ENCODE measurements at regions not wholly inside any gene's neighbourhood (a gene's known extent, or its start where the extent isn't known, plus 50 kb on each side); places are given as distances from the start of the nearest gene placed in this dataset.

DNA sequence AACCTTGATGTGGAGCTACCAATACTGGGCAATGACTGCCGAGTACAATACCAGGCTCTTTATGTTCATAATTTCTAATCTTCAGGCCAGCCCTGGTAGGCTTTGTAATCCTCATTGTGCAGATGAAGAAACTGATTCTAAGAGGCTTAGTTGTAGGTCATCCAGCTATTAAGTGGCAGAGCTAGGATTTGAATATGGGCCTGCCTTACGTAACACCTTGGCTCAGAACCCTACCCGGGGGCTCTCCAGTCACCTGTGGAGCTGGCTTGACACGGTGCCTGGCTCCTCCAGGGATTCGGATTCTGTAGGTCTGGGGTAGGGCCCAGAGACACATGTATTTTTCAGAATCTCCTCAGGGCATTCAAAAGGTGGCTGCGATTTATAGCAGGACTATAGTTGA, 515.5 kb downstream of the QKI start:
- no peak for DNase-seq (ENCODE audit: low read depth in 2 of 2)

DNA sequence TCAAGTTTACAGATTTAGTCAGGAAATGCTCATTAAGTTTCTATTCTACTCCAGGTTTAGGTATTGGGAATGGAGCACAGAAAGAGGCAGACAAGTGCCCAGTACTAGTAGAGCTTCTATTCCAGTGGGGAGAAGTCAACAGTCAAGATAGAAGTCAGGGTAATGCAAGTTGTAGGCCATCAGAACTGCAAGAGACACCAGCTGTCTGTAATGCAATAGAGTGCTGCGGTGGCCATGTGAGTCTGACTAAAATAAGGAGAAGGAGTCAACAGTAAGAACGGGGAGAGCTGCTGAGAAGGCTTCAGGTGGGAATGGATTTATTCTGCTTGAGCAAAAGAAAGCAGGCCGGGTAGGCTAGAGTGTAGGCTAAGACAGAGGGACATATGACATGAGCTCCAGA, 515.0 kb downstream of the QKI start:
- DNase-seq (ENCODE audit: low read depth in 2 of 2), result no peak

DNA sequence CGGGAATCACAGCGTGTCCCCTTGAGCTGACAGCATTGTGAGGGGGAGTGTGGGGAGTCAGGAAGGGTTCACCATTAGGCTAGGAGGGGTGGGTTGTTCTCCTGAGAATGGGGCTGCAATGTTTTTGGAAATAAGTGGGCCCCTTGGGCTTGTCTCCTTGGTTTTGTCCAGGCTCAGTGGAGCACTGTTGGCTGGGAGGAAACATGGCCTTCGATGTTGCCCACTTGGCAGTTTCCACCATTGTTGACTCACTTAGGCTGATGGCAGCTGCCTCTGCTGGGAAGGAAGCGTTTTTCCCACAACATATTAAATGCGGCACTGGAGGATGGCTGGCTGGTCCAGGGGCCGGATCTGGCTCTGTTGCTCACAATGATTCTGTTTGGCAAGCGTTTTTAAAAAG, 512.1 kb downstream of the QKI start:
- no peak for DNase-seq (ENCODE audit: low read depth in 2 of 2)

DNA sequence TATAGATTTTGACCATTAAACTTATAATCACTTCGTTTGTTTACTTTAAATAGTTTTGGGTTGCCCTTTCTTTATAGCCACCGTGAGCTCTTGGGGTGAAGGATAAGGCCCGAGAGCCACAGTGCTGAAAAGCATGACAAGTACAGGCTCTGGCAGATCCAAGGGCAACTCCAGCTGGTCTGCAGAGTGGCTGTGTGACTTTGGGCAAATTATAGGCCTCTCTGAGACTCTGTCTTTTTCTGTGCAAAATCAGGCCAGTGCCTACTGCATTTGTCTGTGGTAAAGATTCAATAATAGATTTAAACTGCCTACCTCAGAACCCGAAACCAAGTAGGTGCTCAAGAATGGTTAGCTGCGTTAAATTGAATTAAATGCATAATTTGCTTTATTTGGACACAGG, 511.3 kb downstream of the QKI start:
- DNase-seq (ENCODE audit: low read depth in 2 of 2), result no peak

DNA sequence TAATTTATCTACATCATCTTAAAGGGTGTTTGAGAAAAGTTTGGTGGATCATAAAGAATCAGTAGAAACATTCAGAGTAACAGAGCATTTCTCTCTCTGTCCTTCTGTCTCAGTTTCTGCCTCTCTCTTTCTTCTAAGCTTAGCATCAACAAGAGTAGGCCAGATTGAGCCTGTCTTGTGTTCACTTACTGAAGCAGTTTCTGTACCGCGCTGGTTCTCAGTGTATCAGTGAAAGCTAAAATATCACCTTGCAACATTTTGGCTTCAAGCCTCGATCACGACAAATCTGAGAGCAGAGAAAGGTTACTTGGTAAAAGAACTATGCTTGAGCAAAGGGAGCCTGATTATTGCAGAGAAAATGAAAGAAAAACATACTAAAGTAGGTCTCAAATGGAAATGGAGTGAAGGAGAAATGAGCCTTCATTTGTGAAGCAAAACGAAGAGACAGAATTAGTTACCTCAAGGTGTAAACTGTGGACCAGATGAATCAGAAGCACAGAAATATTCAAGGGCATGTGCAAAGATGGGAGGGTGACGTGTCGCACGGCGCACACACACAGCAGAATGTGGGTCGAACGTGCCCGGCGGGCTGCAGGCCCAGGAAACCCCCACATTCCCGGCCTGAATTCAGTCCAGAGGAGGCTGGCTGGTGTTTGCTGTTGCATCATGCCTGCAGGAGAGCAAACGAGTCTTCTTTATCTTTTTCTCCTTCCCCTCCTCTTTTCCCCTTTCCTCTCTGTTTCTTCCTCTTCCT, 509.3 kb downstream of the QKI start:
- DNase-seq (ENCODE audit: low read depth in 2 of 2), result no peak

DNA sequence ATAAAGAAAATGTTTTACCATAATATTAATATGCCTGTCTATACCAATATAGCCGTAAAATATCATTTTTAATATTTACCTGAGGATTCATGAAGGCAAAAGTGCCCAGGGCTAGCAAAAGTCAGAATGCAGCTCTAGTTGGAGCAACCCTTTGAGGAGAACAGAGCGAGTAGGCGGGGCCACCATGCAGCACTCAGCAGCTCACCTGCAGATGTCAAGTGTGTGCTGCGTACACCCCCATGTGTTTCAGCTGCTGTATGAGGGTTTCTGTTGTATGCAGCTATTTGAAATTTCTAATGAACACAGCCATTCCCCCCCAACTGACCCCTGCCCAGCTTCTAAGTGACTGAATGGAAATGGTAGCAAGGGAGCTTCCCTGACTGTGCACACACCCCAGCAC, 508.0 kb downstream of the QKI start:
- no peak for DNase-seq (ENCODE audit: low read depth in 2 of 2)

DNA sequence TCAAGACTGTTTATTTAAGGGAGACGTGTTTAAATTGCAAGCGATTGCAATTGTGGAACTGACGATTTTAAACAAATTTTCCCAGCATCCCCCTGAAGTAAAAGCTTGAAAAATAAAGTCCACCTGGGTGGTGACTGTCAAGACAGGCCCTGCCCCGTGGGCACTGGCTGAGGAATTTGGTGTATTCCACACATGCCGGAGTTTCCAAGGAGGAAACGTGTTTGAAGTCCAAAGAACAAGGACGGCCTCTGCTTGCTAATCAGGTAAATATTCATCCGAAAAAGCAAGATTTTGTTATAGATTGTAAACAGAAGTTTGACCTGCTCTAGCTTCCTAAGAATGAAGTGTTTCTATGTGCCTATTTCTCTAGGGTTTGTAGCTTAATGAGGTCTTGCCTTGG, 505.1 kb downstream of the QKI start:
- DNase-seq (ENCODE audit: low read depth in 2 of 2), result no peak

DNA sequence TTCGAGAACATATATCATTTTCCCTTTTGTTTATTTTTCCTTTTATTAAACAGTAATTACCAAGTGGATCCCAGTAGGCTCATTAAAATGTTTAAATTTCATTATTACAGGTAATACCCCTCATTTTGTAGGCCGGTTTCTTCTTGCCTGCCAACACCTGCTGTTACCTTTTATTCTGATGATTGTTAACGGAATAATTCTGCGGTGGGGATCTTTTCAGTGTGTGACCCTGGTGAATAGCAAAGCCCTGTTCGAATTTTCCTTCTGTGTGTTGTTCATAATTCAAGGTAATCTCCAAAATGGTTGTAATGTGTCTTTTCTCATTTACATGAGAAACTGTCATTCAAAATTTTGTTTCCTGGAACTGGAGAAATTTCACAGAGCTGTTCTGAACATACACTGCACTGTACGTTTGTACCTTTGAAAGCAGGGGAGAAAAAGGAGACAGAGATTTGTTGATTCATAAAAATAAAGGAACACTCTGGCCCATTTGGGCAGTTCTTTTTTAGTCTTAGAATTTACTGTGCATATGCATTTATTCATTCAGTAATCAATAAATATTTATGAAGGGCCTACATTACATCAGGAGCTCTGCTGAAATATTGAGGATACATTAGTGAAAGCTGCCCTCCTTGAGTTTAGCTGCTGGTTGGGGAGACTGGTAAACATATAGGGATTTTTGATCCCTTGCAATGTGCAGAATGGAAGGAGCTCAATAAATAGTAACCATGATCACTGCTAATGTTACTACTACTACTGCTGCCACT, 502.0 kb downstream of the QKI start:
- DNase-seq (ENCODE audit: low read depth in 2 of 2), result no peak

DNA sequence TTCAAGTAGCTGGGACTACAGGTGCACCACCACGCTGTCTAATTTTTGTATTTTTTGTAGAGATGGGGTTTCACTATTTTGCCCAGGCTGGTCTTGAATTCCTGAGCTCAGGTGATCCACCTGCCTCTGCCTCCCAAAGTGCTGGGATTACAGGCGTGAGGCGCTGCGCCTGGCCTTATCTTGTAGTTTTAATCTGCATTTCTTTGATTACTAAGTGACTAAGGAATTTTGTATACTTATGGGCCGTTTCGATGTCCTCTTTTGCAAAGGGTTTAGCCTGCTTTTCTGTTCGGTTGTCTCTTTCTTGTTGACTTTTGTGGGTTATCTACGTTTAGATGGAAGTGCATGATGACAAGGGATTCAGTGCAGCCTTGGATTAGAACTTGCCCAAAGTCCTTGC, 500.6 kb downstream of the QKI start:
- DNase-seq (ENCODE audit: low read depth in 2 of 2), result no peak

DNA sequence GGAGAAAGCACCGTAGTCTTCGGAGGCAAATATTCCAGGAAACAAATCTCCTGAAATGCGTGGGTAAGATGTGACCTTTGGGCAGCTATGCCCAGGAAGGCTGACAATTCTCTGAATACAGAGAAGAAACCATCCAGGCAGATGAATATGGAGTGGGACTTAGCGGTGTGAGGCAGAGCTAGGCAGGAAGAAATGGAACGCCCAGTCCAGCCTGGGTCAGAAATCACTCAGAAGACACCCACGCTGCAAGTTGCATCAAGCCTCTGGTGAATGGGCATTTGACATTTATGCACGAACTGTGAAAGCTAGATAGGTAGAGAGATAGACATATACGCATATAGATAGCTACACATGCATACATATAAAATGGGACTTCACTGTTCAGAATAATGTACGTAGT, 498.5 kb downstream of the QKI start:
- no peak for DNase-seq (ENCODE audit: low read depth in 2 of 2)

DNA sequence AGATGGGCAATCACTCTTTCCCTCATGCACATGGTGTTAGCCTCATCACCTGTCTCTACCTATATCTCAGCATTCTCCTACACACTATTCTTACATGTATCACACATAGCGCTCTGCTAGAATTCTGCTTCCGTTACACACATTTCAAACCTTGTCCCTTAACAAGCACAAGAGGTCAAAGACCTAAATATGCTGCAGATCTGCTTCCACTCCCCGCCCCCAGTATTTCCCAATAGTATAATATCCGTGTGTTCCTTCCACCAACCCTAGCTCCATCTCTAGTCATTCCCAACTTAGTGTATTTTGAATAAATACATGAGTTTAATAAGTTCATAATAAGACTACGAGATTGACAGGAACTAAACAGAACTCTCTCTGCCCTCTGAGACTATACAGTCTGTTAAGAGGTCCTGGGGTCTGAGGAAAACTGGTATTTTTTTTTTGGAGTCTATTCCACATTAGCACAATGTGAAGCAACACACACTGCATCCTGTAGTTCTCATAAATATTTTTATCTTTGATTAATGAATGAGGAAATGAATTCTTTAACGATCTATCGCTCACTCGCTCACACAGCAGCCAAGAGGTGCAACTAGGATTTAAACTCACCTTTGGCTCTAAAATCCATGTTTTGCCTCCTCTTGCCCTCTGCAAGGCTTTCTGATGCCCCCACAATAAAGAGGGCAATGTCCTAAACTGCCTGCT, 491.6 kb downstream of the QKI start:
- DNase-seq (ENCODE audit: low read depth in 2 of 2), result no peak

DNA sequence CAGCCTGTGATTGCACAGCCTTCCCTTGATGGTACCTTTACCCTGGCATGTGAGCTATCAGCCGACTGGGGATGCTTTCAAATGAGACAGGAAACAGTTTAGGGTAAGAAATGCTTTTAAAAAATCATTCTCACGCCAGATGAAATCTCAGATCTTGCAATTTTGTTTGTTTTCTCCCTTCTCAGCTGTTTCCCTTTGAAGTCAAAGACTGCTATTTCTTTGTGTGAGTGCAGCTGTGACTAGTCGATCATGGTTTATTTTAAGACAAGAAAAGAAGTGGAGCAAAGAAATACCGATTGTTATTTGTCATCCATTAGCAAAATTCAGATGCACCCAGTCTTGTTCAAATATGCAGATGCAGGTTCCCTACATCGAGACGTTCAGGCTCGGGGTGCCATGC, 489.7 kb downstream of the QKI start:
- DNase-seq (ENCODE audit: low read depth in 2 of 2), result no peak

DNA sequence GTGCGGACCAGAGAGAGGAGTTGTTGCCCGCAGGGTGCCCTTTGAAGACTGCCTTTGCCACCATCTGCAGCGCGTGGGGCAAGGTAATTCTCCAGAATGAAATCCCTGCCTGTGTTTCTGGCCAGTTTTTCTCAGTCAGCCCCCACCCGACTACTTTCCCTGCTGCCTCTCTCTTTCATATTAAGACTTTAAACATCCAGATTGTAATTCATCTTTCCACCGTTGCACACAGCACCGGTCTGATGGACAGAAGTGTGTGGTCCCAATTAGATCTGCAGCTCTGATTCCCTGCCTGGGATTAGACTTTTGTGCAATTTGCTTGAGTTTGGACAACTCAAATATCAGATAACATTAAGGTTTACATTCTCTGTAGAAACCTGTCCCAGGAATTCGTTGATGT, 489.0 kb downstream of the QKI start:
- DNase-seq (ENCODE audit: low read depth in 2 of 2), result no peak

DNA sequence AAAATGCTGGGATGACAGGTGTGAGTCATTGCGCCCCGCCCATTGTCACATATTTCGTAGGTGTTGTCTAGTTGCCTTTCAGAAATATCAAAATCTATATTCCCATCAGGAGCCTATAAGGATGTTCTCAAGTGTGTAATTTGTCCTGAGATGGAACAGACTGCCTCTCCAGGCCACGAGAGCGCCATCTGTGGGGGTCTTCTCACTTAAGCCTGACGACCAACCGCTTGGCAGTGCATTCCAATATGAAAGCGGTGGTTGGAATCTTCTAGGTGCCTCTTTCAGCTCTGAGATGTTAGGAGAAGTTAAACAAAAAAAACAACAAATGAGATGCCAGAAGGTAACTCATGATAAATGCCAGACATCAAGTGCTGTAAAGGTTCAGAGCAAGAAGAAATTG, 488.5 kb downstream of the QKI start:
- no peak for DNase-seq (ENCODE audit: low read depth in 2 of 2)

DNA sequence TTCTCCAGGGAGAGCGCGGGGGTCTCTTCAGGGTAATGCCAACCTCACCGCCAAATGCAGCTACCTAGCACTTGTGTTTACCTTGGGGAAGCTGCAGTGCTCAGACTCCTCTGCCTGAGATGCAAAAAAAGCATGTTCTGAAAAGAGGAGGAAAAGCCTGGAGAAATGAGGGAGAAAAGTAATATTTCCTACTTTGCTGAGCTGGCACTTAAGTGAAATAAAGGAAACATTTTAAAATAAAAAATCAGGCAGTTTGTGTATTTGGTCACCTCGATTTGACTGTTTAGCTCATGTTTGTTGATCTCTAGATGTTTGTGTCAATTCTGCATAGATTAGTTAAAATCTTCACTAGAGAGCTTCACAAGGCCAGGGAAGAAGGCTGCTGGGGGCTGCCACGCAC, 487.2 kb downstream of the QKI start:
- no peak for DNase-seq (ENCODE audit: low read depth in 2 of 2)

DNA sequence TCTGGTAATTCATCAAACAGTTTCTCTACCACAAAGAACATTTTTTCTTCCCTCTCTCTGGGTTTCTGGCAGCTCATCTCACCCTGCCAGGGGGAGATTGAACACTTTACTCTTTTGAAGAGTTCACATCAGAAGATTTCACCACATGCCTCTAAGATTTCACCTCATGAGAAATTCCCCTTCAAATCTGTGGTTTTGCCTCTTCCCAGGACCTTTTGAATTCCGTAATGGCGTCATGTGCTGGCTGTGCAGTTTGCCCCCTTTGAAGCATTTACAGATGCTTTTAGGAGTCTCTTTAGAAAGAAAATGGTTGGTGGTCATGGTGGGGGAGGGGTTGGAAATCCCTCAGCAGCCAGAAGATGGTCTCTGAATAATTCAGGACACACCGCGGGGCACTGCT, 486.1 kb downstream of the QKI start:
- DNase-seq (ENCODE audit: low read depth in 2 of 2), result no peak

DNA sequence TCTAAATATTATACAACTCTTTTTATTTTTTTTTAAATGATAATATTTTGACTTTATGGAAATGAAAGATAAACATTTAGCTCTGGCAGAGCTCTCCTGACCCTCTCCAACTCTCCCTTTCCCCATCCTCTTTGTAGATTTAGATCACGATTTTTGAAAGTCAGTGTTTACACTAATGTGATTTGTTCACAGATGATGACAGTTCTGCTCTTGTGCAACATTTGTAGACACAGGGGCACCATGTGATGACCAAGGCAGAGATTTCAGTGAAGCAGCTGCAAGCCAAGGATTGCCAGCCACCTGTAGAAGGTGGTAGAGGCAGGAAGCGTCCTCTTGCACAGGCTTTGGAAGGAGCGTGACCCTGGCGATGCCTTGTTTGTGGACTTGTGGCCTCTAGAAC, 483.2 kb downstream of the QKI start:
- no peak for DNase-seq (ENCODE audit: low read depth in 2 of 2)

DNA sequence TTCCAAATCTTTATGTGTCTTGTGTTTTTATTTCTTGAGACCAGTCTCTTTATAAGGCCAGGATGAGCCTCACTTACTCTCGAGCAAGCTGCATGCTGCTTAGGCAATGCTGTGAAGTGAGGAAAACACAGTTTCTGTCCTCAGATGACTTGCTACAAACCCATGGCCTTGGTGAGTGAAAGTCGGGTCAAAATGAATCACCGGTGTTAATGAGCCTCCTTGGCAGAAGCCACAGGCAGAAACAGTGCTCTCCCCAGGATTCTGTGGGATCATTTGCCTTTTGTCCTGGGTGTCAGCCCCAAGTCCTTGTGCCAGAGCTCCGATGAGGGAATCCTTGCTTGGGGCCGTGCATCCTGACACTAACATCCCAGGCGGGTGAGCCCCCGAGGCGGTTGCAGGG, 482.5 kb downstream of the QKI start:
- DNase-seq (ENCODE audit: low read depth in 2 of 2), result no peak

DNA sequence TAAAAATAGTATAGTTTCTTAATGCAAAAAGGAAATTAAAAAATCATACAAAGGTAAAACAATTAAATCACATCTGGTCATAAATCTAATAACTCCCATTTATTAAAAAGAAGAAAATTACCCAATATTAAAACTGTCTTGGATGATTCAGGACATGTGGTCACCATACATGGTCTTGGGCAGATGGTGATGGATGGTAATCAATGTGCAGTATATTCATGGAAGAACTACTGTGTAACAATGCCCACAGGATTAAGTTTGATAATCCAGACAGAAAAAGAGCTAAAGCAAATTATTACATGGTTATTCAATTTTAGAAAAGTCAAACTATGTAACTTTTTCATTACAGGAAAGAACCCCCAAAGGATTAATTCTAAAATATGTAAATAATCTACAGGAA, 480.6 kb downstream of the QKI start:
- no peak for DNase-seq (ENCODE audit: low read depth in 2 of 2)

DNA sequence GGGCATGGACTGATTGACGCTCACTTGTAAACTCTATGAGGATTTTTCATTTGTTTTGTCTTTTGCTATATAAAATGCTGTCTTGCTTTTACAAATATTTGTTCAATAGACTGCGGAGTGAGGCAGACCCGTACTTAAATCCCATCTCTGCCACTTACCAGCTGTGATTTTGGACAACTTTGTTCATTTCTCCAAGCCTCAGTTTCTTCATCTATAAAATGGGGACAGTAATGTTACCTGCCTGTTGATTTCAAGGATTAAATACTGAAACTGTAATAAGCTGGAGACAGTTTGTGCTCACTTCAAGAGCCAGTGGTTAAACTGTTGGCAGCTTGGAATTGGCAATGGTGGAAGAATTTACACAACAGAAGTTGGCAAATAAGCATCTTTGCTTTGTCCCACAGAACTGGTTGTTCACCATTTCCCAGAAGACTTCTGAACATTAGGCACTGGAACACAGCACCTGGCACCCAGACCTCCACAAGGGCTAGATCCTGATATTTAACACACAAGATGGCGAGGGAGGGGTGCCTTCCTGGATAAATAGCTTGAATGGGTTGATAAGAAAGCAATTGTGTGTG, 479.2 kb downstream of the QKI start:
- DNase-seq (ENCODE audit: low read depth in 2 of 2), result no peak

DNA sequence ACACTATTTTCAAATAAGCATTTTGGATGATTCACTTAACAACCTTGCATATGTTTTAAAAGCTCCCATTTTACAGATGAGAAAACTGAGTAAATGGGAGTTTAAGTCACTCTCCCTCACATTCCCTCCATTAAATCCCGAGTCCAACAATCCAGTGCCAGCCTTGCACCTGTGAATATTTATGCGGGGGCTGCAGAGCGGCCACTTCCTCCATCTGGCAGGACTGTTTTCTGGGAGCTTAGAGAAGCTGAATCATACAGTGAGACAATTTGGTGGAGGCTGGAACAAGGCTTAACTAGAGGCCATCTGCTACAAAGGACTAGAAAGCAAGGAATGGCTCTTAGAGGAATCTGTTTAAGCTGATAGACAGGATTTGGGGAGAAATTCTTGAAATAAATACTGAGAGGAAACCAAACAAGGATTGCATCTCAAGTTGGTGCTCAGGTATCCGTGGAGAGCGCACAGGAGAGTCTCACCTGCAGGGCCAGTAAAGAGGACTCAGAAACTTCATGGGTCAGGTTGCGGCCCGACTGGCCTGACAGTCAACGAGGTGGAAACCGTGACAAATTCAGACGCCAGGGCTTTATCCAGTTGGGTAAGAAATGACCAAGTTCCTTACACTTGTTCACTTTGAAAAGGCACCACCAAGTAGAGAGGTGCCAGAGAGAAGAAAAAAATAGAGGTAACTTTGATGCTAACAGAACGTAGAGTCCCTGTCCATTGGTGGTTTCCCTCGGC, 478.5 kb downstream of the QKI start:
- no peak for DNase-seq (ENCODE audit: low read depth in 2 of 2)
